Bronchial epithelial cell (primary cell): ENCODE measurements at regions not wholly inside any gene's neighbourhood (a gene's known extent, or its start where the extent isn't known, plus 50 kb on each side); places are given as distances from the start of the nearest gene placed in this dataset.

Experiments
- DNase-seq: peaks from one replicate; pipeline ENCODE4 v3.0.0-alpha.2; 2010; ENCODE audit warnings: low read depth
- FAIRE-seq: peaks from 2 replicates; lab custom pipeline; 2011; peaks lifted over from hg19 to GRCh38; lab: Jason Lieb, UNC
- H3K27me3 ChIP-seq: 2 replicates; pipeline ENCODE4 v1.5.1; 2011; ENCODE audit warnings: low read length; ENCODE audit not compliant: control insufficient read depth, insufficient read depth
- H3K36me3 ChIP-seq: 2 replicates; pipeline ENCODE4 v1.5.1; 2011; ENCODE audit warnings: low read length; ENCODE audit not compliant: control insufficient read depth, insufficient read depth
- H3K4me3 ChIP-seq: 2 replicates; pipeline ENCODE4 v1.5.1; 2011; ENCODE audit warnings: mild to moderate bottlenecking, low read depth, low read length, control low read depth
- CTCF ChIP-seq: IDR thresholded peaks from 2 replicates; pipeline ENCODE4 v1.5.1; 2011; ENCODE audit warnings: mild to moderate bottlenecking, moderate library complexity, low read length, control low read depth, inconsistent platforms; ENCODE audit not compliant: insufficient read depth, severe bottlenecking

DNA sequence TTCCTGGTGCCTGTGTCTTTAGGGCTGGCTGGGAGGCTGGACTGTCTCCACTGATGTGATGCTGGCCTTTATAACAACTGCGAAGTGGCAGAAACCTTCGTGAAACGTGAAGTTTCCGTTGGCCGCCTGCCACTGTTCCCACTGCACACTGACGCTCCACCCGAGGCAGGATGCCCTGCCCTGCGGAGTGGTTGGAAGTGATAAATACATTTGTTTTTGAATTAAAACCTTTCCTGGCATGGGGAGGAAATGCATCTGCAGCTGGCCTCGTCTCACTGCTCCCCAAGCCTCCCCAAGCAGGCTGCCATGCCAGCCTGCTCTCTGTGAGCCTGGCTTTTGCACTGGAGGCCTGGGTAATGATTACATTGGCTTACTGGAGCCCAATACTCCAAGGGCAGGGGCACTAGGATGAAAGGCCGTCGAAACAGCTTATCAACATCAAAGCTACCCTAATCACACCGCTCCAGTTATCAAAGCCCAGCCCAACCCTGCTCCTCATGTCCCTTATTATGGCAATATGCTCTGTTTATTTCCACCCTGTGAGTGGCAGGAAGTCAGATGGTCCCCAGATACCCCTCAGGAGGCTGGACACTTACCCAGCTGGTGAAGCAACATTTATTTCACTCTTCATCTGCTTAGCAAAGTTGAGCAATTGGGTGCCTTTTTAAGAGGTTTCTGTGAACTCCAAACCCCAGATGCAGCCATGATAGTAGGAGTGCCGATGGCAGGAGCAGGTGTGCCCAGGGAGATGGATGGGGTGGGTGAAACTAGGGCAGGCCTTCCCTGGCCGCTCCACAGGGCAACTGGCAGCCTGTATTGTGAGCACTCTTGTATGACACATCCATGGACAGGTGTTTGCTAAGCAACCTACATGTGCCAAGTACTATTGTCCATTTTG, 97.4 kb upstream of the ITGA6 start:
- H3K36me3 ChIP-seq = no peaks in the 10 kb centered on the region
- H3K4me3 ChIP-seq = no peak overlapping the region
- H3K27me3 ChIP-seq = no peaks in the 10 kb centered on the region
- no peak for TF ChIP-seq CTCF
- FAIRE-seq = no peak
- DNase-seq = no peak

- H3K4me3 ChIP-seq = no peak overlapping the region
- FAIRE-seq = no peak
- no peak for DNase-seq
- no peak for TF ChIP-seq CTCF
- no peaks in the 10 kb centered on the region for H3K36me3 ChIP-seq
- H3K27me3 ChIP-seq = no peaks in the 10 kb centered on the region
Measured at GRCh38 chr2:172332507-172332906, 94.9 kb upstream of the ITGA6 start.

GRCh38 chr2:172333235-172333977, 94.0 kb upstream of the ITGA6 start:
- no peak for DNase-seq
- FAIRE-seq = no peak
- Histone ChIP-seq H3K36me3 (no peaks in the 10 kb centered on the region), H3K4me3 (no peak overlapping the region), H3K27me3 (no peaks in the 10 kb centered on the region)
- TF ChIP-seq CTCF = no peak

- Histone ChIP-seq H3K4me3 (no peak overlapping the region), H3K36me3 (no peaks in the 10 kb centered on the region), H3K27me3 (no peaks in the 10 kb centered on the region)
- TF ChIP-seq CTCF = no peak
- no peak for DNase-seq
- no peak for FAIRE-seq
Measured at GRCh38 chr2:172333978-172334330, 93.4 kb upstream of the ITGA6 start.

- no peaks in the 10 kb centered on the region for H3K27me3 ChIP-seq
- no peak for FAIRE-seq
- no peak for TF ChIP-seq CTCF
- no peaks in the 10 kb centered on the region for H3K36me3 ChIP-seq
- DNase-seq = no peak
- no peak overlapping the region for H3K4me3 ChIP-seq
Measured at GRCh38 chr2:172334988-172335387, 92.4 kb upstream of the ITGA6 start.
